ENCODE measurements at regions not wholly inside any gene's neighbourhood (a gene's known extent, or its start where the extent isn't known, plus 50 kb on each side); places are given as distances from the start of the nearest gene placed in this dataset.

GRCh38 chr9:130770679-130771442 lies 64.2 kb upstream of the ABL1 start:
- no peak overlapping the region for H3K4me3 Mint-ChIP-seq
- H3K9me3 Mint-ChIP-seq, result peaks cover 6% of the 10 kb centered on the region
- DNase-seq, result peak; percentile 24
- H3K36me3 Mint-ChIP-seq (ENCODE audit: low read depth), result peaks cover 4% of the 10 kb centered on the region
- peaks cover 17% of the 10 kb centered on the region for H3K4me1 Mint-ChIP-seq
- H3K27ac Mint-ChIP-seq, result no peak overlapping the region
- H3K27me3 Mint-ChIP-seq, result peaks cover 2% of the 10 kb centered on the region
- ChIA-PET CTCF (interaction anchor here (0.6 kb wide), 1 partner anchor 133 kb away, joined by 4 read pairs; no protein-coding TSS in a partner anchor), POLR2A (no interaction called here)

- H3K27me3 Mint-ChIP-seq, result peaks cover 2% of the 10 kb centered on the region
- no peak overlapping the region for H3K4me3 Mint-ChIP-seq
- peaks cover 6% of the 10 kb centered on the region for H3K4me1 Mint-ChIP-seq
- H3K9me3 Mint-ChIP-seq, result peaks cover 10% of the 10 kb centered on the region
- ChIA-PET CTCF (no interaction called here), POLR2A (no interaction called here)
- peaks cover 4% of the 10 kb centered on the region for H3K36me3 Mint-ChIP-seq (ENCODE audit: low read depth)
- DNase-seq, result no peak
- H3K27ac Mint-ChIP-seq, result no peak overlapping the region
Measured at GRCh38 chr9:130772185-130772584, 62.9 kb upstream of the ABL1 start.

GRCh38 chr9:130774183-130774582 lies 60.9 kb upstream of the ABL1 start:
- peaks cover 5% of the 10 kb centered on the region for H3K4me1 Mint-ChIP-seq
- peaks cover 2% of the 10 kb centered on the region for H3K27me3 Mint-ChIP-seq
- CTCF ChIA-PET, result interaction anchor here (0.7 to 1.3 kb wide), 2 partner anchors 73 to 1442 kb away, joined by 3 to 5 read pairs; no protein-coding TSS in a partner anchor
- H3K4me3 Mint-ChIP-seq, result no peak overlapping the region
- POLR2A ChIA-PET, result no interaction called here
- peaks cover 4% of the 10 kb centered on the region for H3K36me3 Mint-ChIP-seq (ENCODE audit: low read depth)
- peaks cover 10% of the 10 kb centered on the region for H3K9me3 Mint-ChIP-seq
- H3K27ac Mint-ChIP-seq, result no peak overlapping the region
- no peak for DNase-seq

- H3K9me3 Mint-ChIP-seq, result peaks cover 10% of the 10 kb centered on the region
- ChIA-PET CTCF (no interaction called here), POLR2A (no interaction called here)
- no peak overlapping the region for H3K27ac Mint-ChIP-seq
- H3K36me3 Mint-ChIP-seq (ENCODE audit: low read depth), result peaks cover 4% of the 10 kb centered on the region
- peaks cover 2% of the 10 kb centered on the region for H3K27me3 Mint-ChIP-seq
- no peak overlapping the region for H3K4me3 Mint-ChIP-seq
- peaks cover 5% of the 10 kb centered on the region for H3K4me1 Mint-ChIP-seq
- no peak for DNase-seq
Measured at GRCh38 chr9:130775336-130775991, 59.6 kb upstream of the ABL1 start.

DNA sequence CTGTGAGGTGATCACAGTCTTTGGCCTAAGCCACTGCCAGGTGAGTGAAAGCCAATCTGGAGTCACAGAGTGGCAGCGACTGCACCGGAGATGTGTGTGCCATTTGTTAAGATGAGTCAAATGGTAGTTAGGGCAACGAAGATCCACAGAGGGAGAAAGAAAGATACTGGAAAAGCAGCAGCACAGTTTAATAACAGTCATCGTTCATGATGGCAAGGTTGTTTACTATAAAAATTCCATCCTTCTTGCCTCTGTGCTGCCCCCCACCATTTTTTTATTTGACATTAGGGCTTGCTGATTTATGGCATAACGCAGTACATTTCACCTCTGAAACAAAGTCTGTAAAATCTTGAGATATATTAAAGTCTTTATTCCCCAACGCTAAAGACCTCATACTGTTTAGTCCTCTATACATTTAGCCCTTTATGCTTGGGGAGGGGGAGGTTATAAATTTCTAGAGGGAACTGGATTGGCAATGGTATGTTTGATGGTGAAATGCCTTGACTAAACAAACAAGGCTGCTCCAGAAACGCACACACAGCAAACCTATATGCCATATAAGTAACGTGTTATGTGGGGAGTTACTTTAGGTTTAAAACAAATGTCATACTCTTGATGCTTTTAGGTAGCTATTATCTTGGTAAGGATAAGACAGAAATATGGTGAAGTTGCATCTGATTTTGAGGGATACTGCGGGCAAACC lies 55.8 kb upstream of the ABL1 start:
- H3K4me1 Mint-ChIP-seq, result peaks cover 5% of the 10 kb centered on the region
- H3K36me3 Mint-ChIP-seq (ENCODE audit: low read depth), result peaks cover 4% of the 10 kb centered on the region
- no peak overlapping the region for H3K27ac Mint-ChIP-seq
- peaks cover 10% of the 10 kb centered on the region for H3K9me3 Mint-ChIP-seq
- CTCF ChIA-PET, result no interaction called here
- POLR2A ChIA-PET, result no interaction called here
- peaks cover 2% of the 10 kb centered on the region for H3K27me3 Mint-ChIP-seq
- no peak for DNase-seq
- no peak overlapping the region for H3K4me3 Mint-ChIP-seq

GRCh38 chr9:130780415-130780814 lies 54.6 kb upstream of the ABL1 start:
- ChIA-PET POLR2A (no interaction called here), CTCF (no interaction called here)
- Mint-ChIP-seq H3K36me3 (ENCODE audit: low read depth) (peaks cover 3% of the 10 kb centered on the region), H3K4me1 (no peaks in the 10 kb centered on the region), H3K27ac (no peak overlapping the region), H3K27me3 (peaks cover under 1% of the 10 kb centered on the region), H3K4me3 (no peak overlapping the region), H3K9me3 (peaks cover 9% of the 10 kb centered on the region)
- no peak for DNase-seq

DNA sequence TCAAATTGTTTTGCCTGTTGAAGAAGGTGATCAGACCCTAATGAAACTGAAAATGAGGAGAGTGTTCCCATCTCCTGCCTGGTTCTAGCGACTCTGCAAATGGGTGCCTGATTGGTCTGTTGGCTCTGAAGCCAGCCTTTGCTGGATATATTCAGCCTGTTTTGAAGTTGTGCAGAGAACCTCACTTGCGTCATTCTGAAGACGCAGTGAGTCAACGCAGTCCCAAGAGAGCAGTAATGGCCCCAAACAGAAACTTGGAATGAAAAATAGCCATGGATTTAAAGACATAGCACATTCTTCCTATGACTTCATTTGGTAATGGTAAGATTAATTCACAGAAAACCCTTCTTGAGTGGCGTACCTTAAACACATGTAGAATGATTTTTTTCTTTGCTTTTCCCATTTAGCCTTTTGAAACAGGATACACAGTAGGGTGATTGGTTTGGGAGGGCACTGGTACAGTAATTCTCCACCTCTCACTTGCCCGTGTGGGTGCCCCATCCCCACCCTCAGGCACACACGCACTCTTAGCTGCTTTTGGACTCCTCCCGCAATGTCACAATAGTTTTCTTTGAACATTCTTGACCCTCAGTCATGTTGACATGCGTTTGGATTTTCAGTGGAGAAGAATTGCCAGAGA lies 54.1 kb upstream of the ABL1 start:
- Mint-ChIP-seq H3K4me1 (no peaks in the 10 kb centered on the region), H3K4me3 (no peak overlapping the region), H3K27ac (no peak overlapping the region), H3K9me3 (peaks cover 3% of the 10 kb centered on the region), H3K36me3 (ENCODE audit: low read depth) (no peaks in the 10 kb centered on the region), H3K27me3 (no peaks in the 10 kb centered on the region)
- no peak for DNase-seq
- ChIA-PET POLR2A (no interaction called here), CTCF (no interaction called here)

DNA sequence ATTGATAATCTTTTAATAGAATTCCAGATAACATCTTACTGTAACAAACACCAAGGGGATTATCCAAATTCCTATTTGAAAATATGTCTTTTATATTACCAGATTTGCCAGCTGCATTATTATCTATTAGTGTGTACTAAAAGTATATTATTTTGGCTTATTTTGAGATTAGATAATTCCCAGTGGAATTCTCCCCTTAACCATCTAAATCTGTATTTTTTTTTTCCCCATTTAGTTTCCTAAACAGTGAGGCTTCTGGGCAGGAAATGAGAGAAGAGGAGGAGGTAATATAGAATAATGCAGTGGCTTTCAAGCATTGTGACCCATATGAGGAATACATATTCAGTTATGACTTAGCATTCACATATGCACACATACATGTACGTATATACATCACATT lies 53.5 kb upstream of the ABL1 start:
- no peak overlapping the region for H3K4me3 Mint-ChIP-seq
- DNase-seq, result no peak
- ChIA-PET POLR2A (no interaction called here), CTCF (no interaction called here)
- no peaks in the 10 kb centered on the region for H3K4me1 Mint-ChIP-seq
- H3K9me3 Mint-ChIP-seq, result peaks cover under 1% of the 10 kb centered on the region
- no peak overlapping the region for H3K27ac Mint-ChIP-seq
- H3K36me3 Mint-ChIP-seq (ENCODE audit: low read depth), result no peaks in the 10 kb centered on the region
- no peaks in the 10 kb centered on the region for H3K27me3 Mint-ChIP-seq

GRCh38 chr9:130782886-130783530 lies 52.0 kb upstream of the ABL1 start:
- Mint-ChIP-seq H3K9me3 (no peaks in the 10 kb centered on the region), H3K4me3 (no peak overlapping the region), H3K27me3 (no peaks in the 10 kb centered on the region), H3K27ac (no peak overlapping the region), H3K36me3 (ENCODE audit: low read depth) (no peaks in the 10 kb centered on the region), H3K4me1 (no peaks in the 10 kb centered on the region)
- ChIA-PET POLR2A (no interaction called here), CTCF (no interaction called here)
- DNase-seq, result no peak

DNA sequence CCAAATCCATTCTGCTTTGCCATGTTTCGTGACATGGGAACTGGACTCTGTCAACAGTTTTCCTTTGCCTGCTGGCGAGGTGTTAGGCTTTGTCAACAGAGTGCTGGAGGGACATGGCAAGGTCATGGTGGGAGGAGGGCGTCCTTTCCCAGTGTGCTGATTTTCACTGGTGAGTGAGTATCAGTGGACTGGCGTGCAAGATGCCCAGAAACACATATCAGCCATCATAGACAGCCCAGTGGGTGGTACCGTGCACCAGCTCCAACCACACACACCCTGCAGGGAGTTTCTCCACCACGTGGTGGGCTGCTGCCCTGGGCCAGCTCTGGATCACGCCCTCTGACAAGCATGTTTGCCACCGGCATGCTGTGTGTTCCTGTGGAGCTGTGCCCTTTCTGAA lies 50.0 kb upstream of the ABL1 start:
- Mint-ChIP-seq H3K27me3 (no peaks in the 10 kb centered on the region), H3K9me3 (peaks cover 9% of the 10 kb centered on the region), H3K36me3 (ENCODE audit: low read depth) (peaks cover 10% of the 10 kb centered on the region), H3K4me1 (no peaks in the 10 kb centered on the region), H3K4me3 (no peak overlapping the region), H3K27ac (no peak overlapping the region)
- CTCF ChIA-PET, result no interaction called here
- no peak for DNase-seq
- POLR2A ChIA-PET, result no interaction called here

Measured in activated CD4-positive, alpha-beta T cell treated with anti-CD3 and anti-CD28 coated beads, Interleukin-2, amount 10 ng/mL, durations not matched to agents 7 days and 5 days (primary cell).